H9 (cell line): ENCODE measurements at regions not wholly inside any gene's neighbourhood (a gene's known extent, or its start where the extent isn't known, plus 50 kb on each side); places are given as distances from the start of the nearest gene placed in this dataset.

Source experiments
- DNase-seq: peaks from one replicate; pipeline ENCODE4 v3.0.0-alpha.2; 2017
- H2AFZ ChIP-seq: one replicate; pipeline ENCODE4 v1.6.1; 2013; ENCODE audit warnings: mild to moderate bottlenecking, low read length, control low read depth, moderate library complexity
- H2AK5ac ChIP-seq: 2 replicates; pipeline ENCODE4 v1.6.1; 2013; ENCODE audit warnings: low read length, control low read depth, mixed read lengths; ENCODE audit not compliant: insufficient read length
- H2BK120ac ChIP-seq: one replicate; pipeline ENCODE4 v1.6.1; 2013; ENCODE audit warnings: low read depth, mild to moderate bottlenecking, low read length, control low read depth, inconsistent platforms; ENCODE audit not compliant: poor library complexity, severe bottlenecking
- H2BK12ac ChIP-seq: 2 replicates; pipeline ENCODE4 v1.6.1; 2013; ENCODE audit warnings: low read length, control low read depth, mixed read lengths, low read depth; ENCODE audit not compliant: insufficient read length
- H2BK15ac ChIP-seq: 2 replicates; pipeline ENCODE4 v1.6.1; 2013; ENCODE audit warnings: low read depth, low read length, control low read depth
- H2BK20ac ChIP-seq: one replicate; pipeline ENCODE4 v1.6.1; 2013; ENCODE audit warnings: low read depth, mild to moderate bottlenecking, low read length, control low read depth, inconsistent platforms; ENCODE audit not compliant: poor library complexity, severe bottlenecking
- H2BK5ac ChIP-seq: 2 replicates; pipeline ENCODE4 v1.6.1; 2013; ENCODE audit warnings: low read length, control low read depth, mixed read lengths; ENCODE audit not compliant: insufficient read length
- H3K14ac ChIP-seq: 2 replicates; pipeline ENCODE4 v1.6.1; 2013; ENCODE audit warnings: low read length, control low read depth; ENCODE audit not compliant: insufficient read depth
- H3K18ac ChIP-seq: 2 replicates; pipeline ENCODE4 v1.6.1; 2013; ENCODE audit warnings: low read depth, mild to moderate bottlenecking, mixed read lengths, low read length, control low read depth; ENCODE audit not compliant: insufficient read length
- H3K23ac ChIP-seq: 2 replicates; pipeline ENCODE4 v1.6.1; 2013; ENCODE audit warnings: low read length, control low read depth, mixed read lengths, low read depth; ENCODE audit not compliant: insufficient read length
- H3K23me2 ChIP-seq: 2 replicates; pipeline ENCODE4 v1.6.1; 2013; ENCODE audit warnings: low read depth, mild to moderate bottlenecking, mixed read lengths, low read length, control low read depth; ENCODE audit not compliant: insufficient read length, poor library complexity, severe bottlenecking
- H3K27ac ChIP-seq: 2 replicates; pipeline ENCODE4 v1.5.1; 2013; ENCODE audit warnings: low read length, control low read depth, mixed read lengths, low read depth; ENCODE audit not compliant: insufficient read length
- H3K27me3 ChIP-seq: 2 replicates; pipeline ENCODE4 v1.6.1; 2013; ENCODE audit warnings: low read length, control low read depth, inconsistent platforms; ENCODE audit not compliant: insufficient read depth
- H3K4ac ChIP-seq: 2 replicates; pipeline ENCODE4 v1.6.1; 2013; ENCODE audit warnings: low read depth, mild to moderate bottlenecking, control low read depth, inconsistent platforms, low read length, moderate library complexity
- H3K4me1 ChIP-seq: 2 replicates; pipeline ENCODE4 v1.6.1; 2013; ENCODE audit warnings: low read length, control low read depth, inconsistent platforms; ENCODE audit not compliant: insufficient read depth
- H3K4me2 ChIP-seq: 2 replicates; pipeline ENCODE4 v1.6.1; 2013; ENCODE audit warnings: low read length, control low read depth, mixed read lengths; ENCODE audit not compliant: insufficient read length, insufficient read depth
- H3K56ac ChIP-seq: 2 replicates; pipeline ENCODE4 v1.6.1; 2013; ENCODE audit warnings: low read depth, mild to moderate bottlenecking, mixed read lengths, low read length, control low read depth; ENCODE audit not compliant: insufficient read length
- H3K79me1 ChIP-seq: 2 replicates; pipeline ENCODE4 v1.6.1; 2013; ENCODE audit warnings: low read depth, mild to moderate bottlenecking, moderate library complexity, low read length, control low read depth, inconsistent platforms; ENCODE audit not compliant: insufficient read depth, poor library complexity, severe bottlenecking
- H3K79me2 ChIP-seq: 2 replicates; pipeline ENCODE4 v1.6.1; 2013; ENCODE audit warnings: low read length, control low read depth, inconsistent platforms; ENCODE audit not compliant: insufficient read depth
- H3K9ac ChIP-seq: 2 replicates; pipeline ENCODE4 v1.6.1; 2013; ENCODE audit warnings: low read length, control low read depth, mixed read lengths; ENCODE audit not compliant: insufficient read length; ENCODE audit errors: extremely low read depth
- H3K9me3 ChIP-seq: one replicate; pipeline ENCODE4 v1.6.1; 2013; ENCODE audit warnings: low read depth, low read length, inconsistent platforms; ENCODE audit not compliant: control insufficient read depth
- H3T11ph ChIP-seq: one replicate; pipeline ENCODE4 v1.6.1; 2013; ENCODE audit warnings: mild to moderate bottlenecking, low read length, control low read depth, inconsistent platforms
- H4K20me1 ChIP-seq: one replicate; pipeline ENCODE4 v1.6.1; 2013; ENCODE audit not compliant: control insufficient read depth, insufficient read length, insufficient read depth
- H4K5ac ChIP-seq: 2 replicates; pipeline ENCODE4 v1.6.1; 2013; ENCODE audit warnings: low read depth, mild to moderate bottlenecking, mixed read lengths, low read length, control low read depth; ENCODE audit not compliant: insufficient read length
- H4K8ac ChIP-seq: replicated peaks from 2 replicates; pipeline ENCODE4 v1.6.1; 2013; ENCODE audit warnings: low read length, control low read depth, mixed read lengths, low read depth; ENCODE audit not compliant: insufficient read length
- H4K91ac ChIP-seq: 2 replicates; pipeline ENCODE4 v1.6.1; 2013; ENCODE audit warnings: low read depth, mild to moderate bottlenecking, moderate library complexity, mixed read lengths, low read length, control low read depth; ENCODE audit not compliant: insufficient read length
- H3K27ac Mint-ChIP-seq, 3 experiments: 2 replicates in 2 of 3; 3 replicates in 1 of 3; pipeline ENCODE4 v1.8.0; 2020 to 2021; ENCODE audit warnings: mixed read lengths in 3 of 3, mild to moderate bottlenecking in 1 of 3, moderate library complexity in 1 of 3
- H3K27me3 Mint-ChIP-seq: 2 replicates; pipeline ENCODE4 v1.8.0; 2021; ENCODE audit warnings: low read depth, mild to moderate bottlenecking, moderate library complexity, mixed read lengths
- H3K36me3 Mint-ChIP-seq, 3 experiments: 2 replicates in 2 of 3; 3 replicates in 1 of 3; pipeline ENCODE4 v1.8.0; 2020 to 2021; ENCODE audit warnings: low read depth in 3 of 3, mixed read lengths in 3 of 3; ENCODE audit not compliant: insufficient read depth in 1 of 3
- H3K4me1 Mint-ChIP-seq, 2 experiments: 2 replicates each; pipeline ENCODE4 v1.8.0; 2020; ENCODE audit warnings: mixed read lengths in 2 of 2
- H3K4me3 Mint-ChIP-seq, 2 experiments: 2 replicates in 1 of 2; 3 replicates in 1 of 2; pipeline ENCODE4 v1.8.0; 2020 to 2021; ENCODE audit warnings: mild to moderate bottlenecking in 2 of 2, mixed read lengths in 2 of 2, moderate library complexity in 1 of 2
- H3K9me3 Mint-ChIP-seq, 2 experiments: 2 replicates in 1 of 2; 3 replicates in 1 of 2; pipeline ENCODE4 v1.8.0; 2020; ENCODE audit warnings: mild to moderate bottlenecking in 2 of 2, mixed read lengths in 2 of 2, moderate library complexity in 1 of 2
- WGBS: extraction: QIAGEN DNeasy Blood & Tissue Kit; methylation state at CpG from one replicate; pipeline ENCODE4 v1.1.7; 2013; ENCODE audit warnings: missing lambda C conversion rate, low lambda C conversion rate, mixed read lengths; ENCODE audit not compliant: insufficient read length; ENCODE audit errors: extremely low coverage; 5-methylcytosine and 5-hydroxymethylcytosine counted together
- TF ChIP-seq, protein P1 (sequence below): fragments of 200-600 bp; sonication (generic); conservative IDR thresholded peaks from 3 replicates; pipeline ENCODE4 v1.8.0; 2021; ENCODE audit warnings: antibody characterized with exemption, mild to moderate bottlenecking

DNA sequence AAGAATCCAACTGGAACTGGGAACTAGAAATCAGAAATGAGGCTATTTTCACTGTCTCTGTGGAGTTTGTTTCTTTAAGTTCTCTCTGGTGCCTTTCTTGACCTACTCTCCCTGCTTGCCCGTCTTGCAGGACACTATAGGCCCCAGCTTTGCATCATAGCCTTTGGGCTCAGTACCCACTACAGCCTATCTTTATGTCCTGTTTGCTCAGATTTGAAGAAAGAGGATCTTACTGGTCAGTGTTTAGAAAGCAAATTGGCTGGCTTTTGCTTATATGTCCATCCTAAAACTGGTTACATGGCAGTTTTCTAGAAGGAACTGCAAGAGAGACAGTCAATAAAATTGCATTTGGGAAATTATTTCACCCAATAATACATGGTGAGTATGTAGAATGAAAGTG, 231.8 kb upstream of the TBL1XR1 start:
- Histone ChIP-seq H3K14ac (no peak overlapping the region), H3K23me2 (no peaks in the 10 kb centered on the region), H3K9me3 (no peaks in the 10 kb centered on the region), H2BK15ac (no peak overlapping the region), H2BK20ac (no peak overlapping the region), H3K79me1 (no peaks in the 10 kb centered on the region), H4K5ac (no peak overlapping the region), H3K23ac (no peak overlapping the region), H3K18ac (no peak overlapping the region), H3K79me2 (no peaks in the 10 kb centered on the region), H3K27me3 (no peaks in the 10 kb centered on the region), H2AK5ac (no peak overlapping the region), H4K91ac (no peak overlapping the region), H2BK120ac (no peak overlapping the region), H3K4ac (no peak overlapping the region), H4K8ac (no peak overlapping the region), H3K27ac (no peak overlapping the region), H4K20me1 (no peaks in the 10 kb centered on the region), H2BK12ac (no peak overlapping the region), H3K4me1 (peaks cover 3% of the 10 kb centered on the region; the same call in 1 of the 2 replicates), H3T11ph (no peak overlapping the region), H3K56ac (no peak overlapping the region), H3K4me2 (no peak overlapping the region), H3K9ac (no peak overlapping the region), H2BK5ac (no peak overlapping the region), H2AFZ (no peak overlapping the region)
- Mint-ChIP-seq H3K9me3 (peaks cover 0 to 4% of the 10 kb centered on the region in 2 experiments; a peak in 1 of 5 replicates), H3K27me3 (no peaks in the 10 kb centered on the region), H3K36me3 (no peaks in the 10 kb centered on the region), H3K4me3 (no peak overlapping the region), H3K4me1 (peaks cover 25 to 47% of the 10 kb centered on the region in 2 experiments), H3K27ac (no peak overlapping the region)
- no CpG with 5 or more reads among the region's 1 CpG for WGBS
- no peak for DNase-seq
- TF ChIP-seq, protein P1, sequence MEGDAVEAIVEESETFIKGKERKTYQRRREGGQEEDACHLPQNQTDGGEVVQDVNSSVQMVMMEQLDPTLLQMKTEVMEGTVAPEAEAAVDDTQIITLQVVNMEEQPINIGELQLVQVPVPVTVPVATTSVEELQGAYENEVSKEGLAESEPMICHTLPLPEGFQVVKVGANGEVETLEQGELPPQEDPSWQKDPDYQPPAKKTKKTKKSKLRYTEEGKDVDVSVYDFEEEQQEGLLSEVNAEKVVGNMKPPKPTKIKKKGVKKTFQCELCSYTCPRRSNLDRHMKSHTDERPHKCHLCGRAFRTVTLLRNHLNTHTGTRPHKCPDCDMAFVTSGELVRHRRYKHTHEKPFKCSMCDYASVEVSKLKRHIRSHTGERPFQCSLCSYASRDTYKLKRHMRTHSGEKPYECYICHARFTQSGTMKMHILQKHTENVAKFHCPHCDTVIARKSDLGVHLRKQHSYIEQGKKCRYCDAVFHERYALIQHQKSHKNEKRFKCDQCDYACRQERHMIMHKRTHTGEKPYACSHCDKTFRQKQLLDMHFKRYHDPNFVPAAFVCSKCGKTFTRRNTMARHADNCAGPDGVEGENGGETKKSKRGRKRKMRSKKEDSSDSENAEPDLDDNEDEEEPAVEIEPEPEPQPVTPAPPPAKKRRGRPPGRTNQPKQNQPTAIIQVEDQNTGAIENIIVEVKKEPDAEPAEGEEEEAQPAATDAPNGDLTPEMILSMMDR = no peak
